ENCODE measurements at regions not wholly inside any gene's neighbourhood (a gene's known extent, or its start where the extent isn't known, plus 50 kb on each side); places are given as distances from the start of the nearest gene placed in this dataset.
"Not testable (repeated sequence)": the region's sequence is repeated elsewhere in the genome, so short reads cannot be mapped to it uniquely, and the experiment has no call there.

DNA sequence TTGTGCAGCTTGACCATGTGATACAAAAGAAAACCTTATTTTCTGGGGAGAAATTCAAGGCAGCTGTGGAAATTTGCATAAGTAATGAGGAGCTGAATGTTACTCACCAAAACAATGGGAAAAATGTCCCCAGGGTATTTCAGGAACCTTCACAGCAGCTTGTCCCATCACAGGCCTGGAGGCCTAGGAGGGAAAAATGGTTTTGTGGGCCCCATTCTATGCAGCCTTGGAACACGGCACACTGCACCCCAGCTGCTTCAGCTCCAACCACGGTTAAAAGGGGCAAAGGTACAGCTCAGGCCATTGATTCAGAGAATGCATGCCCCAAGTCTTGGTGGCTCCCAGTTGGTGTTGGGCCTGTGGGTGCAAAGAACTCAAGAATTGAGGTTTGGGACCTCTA is 216.1 kb downstream of the MAGEE1 start:
- H3K36me3 Mint-ChIP-seq = no peaks in the 10 kb centered on the region
- H3K4me3 Mint-ChIP-seq = no peak overlapping the region
- H3K9me3 Mint-ChIP-seq = peaks cover 11% of the 10 kb centered on the region
- H3K27me3 Mint-ChIP-seq = no peaks in the 10 kb centered on the region
- H3K4me1 Mint-ChIP-seq (ENCODE audit: unreplicated experiment) = no peaks in the 10 kb centered on the region
- DNase-seq (ENCODE audit: extremely low spot score, unreplicated experiment) = no peak
- TF ChIP-seq, protein P1, sequence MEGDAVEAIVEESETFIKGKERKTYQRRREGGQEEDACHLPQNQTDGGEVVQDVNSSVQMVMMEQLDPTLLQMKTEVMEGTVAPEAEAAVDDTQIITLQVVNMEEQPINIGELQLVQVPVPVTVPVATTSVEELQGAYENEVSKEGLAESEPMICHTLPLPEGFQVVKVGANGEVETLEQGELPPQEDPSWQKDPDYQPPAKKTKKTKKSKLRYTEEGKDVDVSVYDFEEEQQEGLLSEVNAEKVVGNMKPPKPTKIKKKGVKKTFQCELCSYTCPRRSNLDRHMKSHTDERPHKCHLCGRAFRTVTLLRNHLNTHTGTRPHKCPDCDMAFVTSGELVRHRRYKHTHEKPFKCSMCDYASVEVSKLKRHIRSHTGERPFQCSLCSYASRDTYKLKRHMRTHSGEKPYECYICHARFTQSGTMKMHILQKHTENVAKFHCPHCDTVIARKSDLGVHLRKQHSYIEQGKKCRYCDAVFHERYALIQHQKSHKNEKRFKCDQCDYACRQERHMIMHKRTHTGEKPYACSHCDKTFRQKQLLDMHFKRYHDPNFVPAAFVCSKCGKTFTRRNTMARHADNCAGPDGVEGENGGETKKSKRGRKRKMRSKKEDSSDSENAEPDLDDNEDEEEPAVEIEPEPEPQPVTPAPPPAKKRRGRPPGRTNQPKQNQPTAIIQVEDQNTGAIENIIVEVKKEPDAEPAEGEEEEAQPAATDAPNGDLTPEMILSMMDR (conservative IDR thresholded peaks at IDR 0.05) = no peak
- H3K27ac Mint-ChIP-seq = no peak overlapping the region

DNA sequence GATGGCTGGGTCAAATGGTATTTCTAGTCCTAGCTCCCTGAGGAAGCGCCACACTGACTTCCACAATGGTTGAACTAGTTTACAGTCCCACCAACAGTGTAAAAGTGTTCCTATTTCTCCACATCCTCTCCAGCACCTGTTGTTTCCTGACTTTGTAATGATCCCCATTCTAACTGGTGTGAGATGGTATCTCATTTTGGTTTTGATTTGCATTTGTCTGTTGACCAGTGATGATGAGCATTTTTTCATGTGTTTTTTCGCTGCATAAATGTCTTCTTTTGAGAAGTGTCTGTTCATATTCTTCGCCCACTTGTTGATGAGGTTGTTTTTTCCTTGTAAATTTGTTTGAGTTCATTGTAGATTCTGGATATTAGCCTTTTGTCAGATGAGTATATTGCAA is 223.9 kb downstream of the MAGEE1 start:
- not testable (repeated sequence) for H3K36me3 Mint-ChIP-seq; H3K9me3 Mint-ChIP-seq; H3K27ac Mint-ChIP-seq; H3K27me3 Mint-ChIP-seq; H3K4me1 Mint-ChIP-seq (ENCODE audit: unreplicated experiment); H3K4me3 Mint-ChIP-seq; DNase-seq (ENCODE audit: extremely low spot score, unreplicated experiment)

DNA sequence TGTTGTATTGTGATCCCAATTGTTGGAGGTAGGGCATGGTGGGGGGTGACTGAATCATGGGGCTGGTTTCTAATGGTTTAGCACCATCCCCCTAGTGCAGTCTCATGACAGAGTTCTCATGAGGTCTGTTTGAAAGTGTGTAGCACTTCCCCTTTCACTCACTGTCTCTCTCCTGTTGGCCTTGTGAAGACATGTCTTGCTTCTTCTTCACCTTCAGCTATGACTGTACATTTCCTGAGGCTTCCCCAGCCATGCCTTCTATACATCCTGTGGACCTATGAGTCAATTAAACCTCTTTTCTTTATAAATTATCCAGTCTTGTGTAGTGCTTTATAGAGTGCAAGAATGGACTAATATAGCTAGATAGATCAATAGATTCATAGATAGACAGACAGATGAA is 230.0 kb downstream of the MAGEE1 start:
- Mint-ChIP-seq H3K9me3 (no peaks in the 10 kb centered on the region), H3K4me3 (no peak overlapping the region), H3K36me3 (no peaks in the 10 kb centered on the region), H3K27me3 (no peaks in the 10 kb centered on the region), H3K27ac (no peak overlapping the region), H3K4me1 (ENCODE audit: unreplicated experiment) (no peaks in the 10 kb centered on the region)
- TF ChIP-seq, protein P1 (conservative IDR thresholded peaks at IDR 0.05) = no peak
- DNase-seq (ENCODE audit: extremely low spot score, unreplicated experiment) = no peak

Data from type B pancreatic cell (in vitro differentiated cells).